ENCODE measurements at regions not wholly inside any gene's neighbourhood (a gene's known extent, or its start where the extent isn't known, plus 50 kb on each side); places are given as distances from the start of the nearest gene placed in this dataset.

- TF ChIP-seq RAD21 (IDR thresholded peaks at IDR 0.05; ENCODE audit: low read length): no peak
- no peak for TF ChIP-seq USF2 (IDR thresholded peaks at IDR 0.05; ENCODE audit: low read depth, low read length)
- TF ChIP-seq POLR2A (IDR thresholded peaks at IDR 0.05; ENCODE audit: low read depth, low read length): no peak
- no peak for TF ChIP-seq MAFK (IDR thresholded peaks at IDR 0.05; ENCODE audit: low read depth, low read length)
- Histone ChIP-seq H3K23ac (ENCODE audit: low read depth, low read length) (no peak overlapping the region), H4K8ac (ENCODE audit: low read depth in 2 of 2, low read length in 2 of 2) (no peak overlapping the region), H3K79me1 (ENCODE audit: low read depth in 1 of 2, low read length in 2 of 2) (no peaks in the 10 kb centered on the region), H2BK15ac (ENCODE audit: low read depth, low read length) (no peak overlapping the region), H2AK5ac (ENCODE audit: low read depth, low read length) (no peak overlapping the region), H3K27ac (ENCODE audit: insufficient read depth, low read length) (no peak overlapping the region), H2BK120ac (ENCODE audit: low read depth, low read length) (no peak overlapping the region), H3K9me3 (ENCODE audit: control insufficient read depth, insufficient read depth, low read length) (no peaks in the 10 kb centered on the region), H3K27me3 (ENCODE audit: control insufficient read depth, insufficient read depth, low read length) (no peaks in the 10 kb centered on the region), H2AFZ (replicated peaks; ENCODE audit: low read length, poor library complexity) (no peak overlapping the region), H3K18ac (ENCODE audit: low read depth, low read length) (no peak overlapping the region), H3K36me3 (ENCODE audit: control insufficient read depth, insufficient read depth, low read length) (no peaks in the 10 kb centered on the region), H2AK9ac (replicated peaks; ENCODE audit: low read depth, low read length, poor library complexity) (no peak overlapping the region), H3K14ac (replicated peaks; ENCODE audit: low read depth, low read length) (no peak overlapping the region), H2BK20ac (ENCODE audit: low read depth, low read length) (no peak overlapping the region), H4K20me1 (ENCODE audit: insufficient read depth, low read length) (no peaks in the 10 kb centered on the region), H4K91ac (ENCODE audit: insufficient read depth, low read depth, low read length) (no peak overlapping the region), H4K5ac (ENCODE audit: low read depth, low read length) (no peak overlapping the region), H3K9me1 (ENCODE audit: insufficient read depth, low read length) (no peaks in the 10 kb centered on the region), H3K4me2 (ENCODE audit: low read depth, low read length) (no peak overlapping the region), H3K4me1 (ENCODE audit: control insufficient read depth, insufficient read depth, low read length) (no peaks in the 10 kb centered on the region), H3K4me3 (ENCODE audit: insufficient read depth, low read depth, low read length) (no peak overlapping the region), H2BK5ac (ENCODE audit: low read depth, low read length, poor library complexity, severe bottlenecking) (no peak overlapping the region), H3K4ac (ENCODE audit: low read depth, low read length) (no peak overlapping the region), H3K56ac (ENCODE audit: extremely low read depth, insufficient read depth, low read length) (no peak overlapping the region), H3K9ac (ENCODE audit: low read depth, low read length) (no peak overlapping the region)
- in situ Hi-C loops (cut with MboI; ENCODE audit: low sequenced_read_pairs) (no loop called here), dilution Hi-C loops (cut with HindIII; ENCODE audit: low sequenced_read_pairs, unreplicated experiment) (no loop called here), intact Hi-C loops (cut with micrococcal nuclease) (no loop called here)
- CTCF ChIA-PET: interaction anchor here (0.7 kb wide), 1 partner anchor 110 kb away, joined by 3 read pairs; no protein-coding TSS in a partner anchor
- DNase-seq: peak; percentile 39
- no CpG with 5 or more reads among the region's 2 CpGs for WGBS, 2 experiments (ENCODE audit: extremely low coverage in 2 of 2, insufficient read length in 1 of 2)
- no peak for ATAC-seq (ENCODE audit: low read depth)
- POLR2A ChIA-PET (ENCODE audit: unreplicated experiment): no interaction called here
- BruUV-seq (replicated peaks): no TSS peak
Measured at GRCh38 chr2:186995092-186995491, 146.1 kb upstream of the ZSWIM2 start.
